IPS-20b (cell line): ENCODE measurements at regions not wholly inside any gene's neighbourhood (a gene's known extent, or its start where the extent isn't known, plus 50 kb on each side); places are given as distances from the start of the nearest gene placed in this dataset.

Experiments
- H3K27ac ChIP-seq: one replicate; pipeline ENCODE4 v1.5.1; 2013; ENCODE audit warnings: low read length
- H3K27me3 ChIP-seq: 2 replicates; pipeline ENCODE4 v1.6.1; 2013; ENCODE audit warnings: mild to moderate bottlenecking, low read length, inconsistent platforms; ENCODE audit not compliant: insufficient read depth
- H3K36me3 ChIP-seq: 2 replicates; pipeline ENCODE4 v1.6.1; 2013; ENCODE audit warnings: low read depth, mild to moderate bottlenecking, inconsistent platforms, low read length, moderate library complexity; ENCODE audit not compliant: insufficient read depth
- H3K4me1 ChIP-seq: 2 replicates; pipeline ENCODE4 v1.6.1; 2013; ENCODE audit warnings: mild to moderate bottlenecking, control low read depth, inconsistent platforms, low read length, moderate library complexity; ENCODE audit not compliant: insufficient read depth
- H3K4me3 ChIP-seq: 2 replicates; pipeline ENCODE4 v1.5.1; 2013; ENCODE audit warnings: mild to moderate bottlenecking, low read length, inconsistent platforms
- H3K9ac ChIP-seq: 2 replicates; pipeline ENCODE4 v1.6.1; 2013; ENCODE audit warnings: low read depth, mild to moderate bottlenecking, inconsistent platforms, low read length, moderate library complexity
- H3K9me3 ChIP-seq: 2 replicates; pipeline ENCODE4 v1.6.1; 2013; ENCODE audit warnings: mild to moderate bottlenecking, low read depth, low read length, inconsistent platforms; ENCODE audit not compliant: insufficient read depth

GRCh38 chr10:131475803-131476202 is 164.3 kb upstream of the TCERG1L start:
- Histone ChIP-seq H3K27ac (no peak overlapping the region), H3K9ac (no peak overlapping the region), H3K4me1 (no peaks in the 10 kb centered on the region), H3K36me3 (no peaks in the 10 kb centered on the region), H3K4me3 (no peak overlapping the region), H3K27me3 (no peaks in the 10 kb centered on the region), H3K9me3 (no peaks in the 10 kb centered on the region)

- Histone ChIP-seq H3K27me3 (no peaks in the 10 kb centered on the region), H3K4me3 (no peak overlapping the region), H3K27ac (no peak overlapping the region), H3K9me3 (no peaks in the 10 kb centered on the region), H3K9ac (no peak overlapping the region), H3K4me1 (no peaks in the 10 kb centered on the region), H3K36me3 (no peaks in the 10 kb centered on the region)
Observed at GRCh38 chr10:131477457-131478121, 166.1 kb upstream of the TCERG1L start.

- Histone ChIP-seq H3K4me1 (no peaks in the 10 kb centered on the region), H3K36me3 (no peaks in the 10 kb centered on the region), H3K9me3 (no peaks in the 10 kb centered on the region), H3K9ac (no peak overlapping the region), H3K27ac (no peak overlapping the region), H3K4me3 (no peak overlapping the region), H3K27me3 (no peaks in the 10 kb centered on the region)
Observed at GRCh38 chr10:131478377-131478989, 167.0 kb upstream of the TCERG1L start.

GRCh38 chr10:131480066-131480465 is 168.5 kb upstream of the TCERG1L start:
- H3K9me3 ChIP-seq: no peaks in the 10 kb centered on the region

GRCh38 chr10:131480861-131481260 is 169.3 kb upstream of the TCERG1L start:
- Histone ChIP-seq H3K9ac (no peak overlapping the region), H3K27ac (no peak overlapping the region), H3K4me3 (no peak overlapping the region), H3K9me3 (no peaks in the 10 kb centered on the region), H3K27me3 (no peaks in the 10 kb centered on the region), H3K36me3 (no peaks in the 10 kb centered on the region), H3K4me1 (no peaks in the 10 kb centered on the region)

More at GRCh38 chr10:131480066-131480465, 168.5 kb upstream of the TCERG1L start:
- Histone ChIP-seq H3K27me3 (no peaks in the 10 kb centered on the region), H3K36me3 (no peaks in the 10 kb centered on the region), H3K4me1 (no peaks in the 10 kb centered on the region), H3K4me3 (no peak overlapping the region), H3K27ac (no peak overlapping the region), H3K9ac (no peak overlapping the region)

- Histone ChIP-seq H3K9me3 (no peaks in the 10 kb centered on the region), H3K4me3 (no peak overlapping the region), H3K27ac (no peak overlapping the region), H3K36me3 (no peaks in the 10 kb centered on the region), H3K9ac (no peak overlapping the region), H3K4me1 (no peaks in the 10 kb centered on the region), H3K27me3 (no peaks in the 10 kb centered on the region)
Observed at GRCh38 chr10:131485732-131486131, 174.2 kb upstream of the TCERG1L start.

GRCh38 chr10:131487822-131488221 is 176.3 kb upstream of the TCERG1L start:
- Histone ChIP-seq H3K36me3 (no peaks in the 10 kb centered on the region), H3K4me3 (no peak overlapping the region), H3K9ac (no peak overlapping the region), H3K27me3 (no peaks in the 10 kb centered on the region), H3K27ac (no peak overlapping the region), H3K4me1 (no peaks in the 10 kb centered on the region), H3K9me3 (no peaks in the 10 kb centered on the region)

GRCh38 chr10:131490991-131491594 is 179.6 kb upstream of the TCERG1L start:
- Histone ChIP-seq H3K4me1 (no peaks in the 10 kb centered on the region), H3K27ac (no peak overlapping the region), H3K36me3 (no peaks in the 10 kb centered on the region), H3K27me3 (no peaks in the 10 kb centered on the region), H3K9ac (no peak overlapping the region), H3K4me3 (no peak overlapping the region), H3K9me3 (no peaks in the 10 kb centered on the region)

- Histone ChIP-seq H3K27ac (no peak overlapping the region), H3K4me1 (no peaks in the 10 kb centered on the region), H3K36me3 (no peaks in the 10 kb centered on the region), H3K9ac (no peak overlapping the region), H3K4me3 (no peak overlapping the region), H3K9me3 (no peaks in the 10 kb centered on the region), H3K27me3 (no peaks in the 10 kb centered on the region)
Observed at GRCh38 chr10:131492211-131492857, 180.8 kb upstream of the TCERG1L start.

- Histone ChIP-seq H3K9ac (no peak overlapping the region), H3K4me3 (no peak overlapping the region), H3K4me1 (no peaks in the 10 kb centered on the region), H3K27me3 (no peaks in the 10 kb centered on the region), H3K9me3 (no peaks in the 10 kb centered on the region), H3K27ac (no peak overlapping the region), H3K36me3 (no peaks in the 10 kb centered on the region)
Observed at GRCh38 chr10:131493432-131493831, 181.9 kb upstream of the TCERG1L start.

- Histone ChIP-seq H3K4me3 (no peak overlapping the region), H3K4me1 (no peaks in the 10 kb centered on the region), H3K27ac (no peak overlapping the region), H3K9ac (no peak overlapping the region), H3K9me3 (no peaks in the 10 kb centered on the region), H3K36me3 (no peaks in the 10 kb centered on the region), H3K27me3 (no peaks in the 10 kb centered on the region)
Observed at GRCh38 chr10:131494451-131494850, 182.9 kb upstream of the TCERG1L start.

- Histone ChIP-seq H3K4me1 (no peaks in the 10 kb centered on the region), H3K27me3 (no peaks in the 10 kb centered on the region), H3K27ac (no peak overlapping the region), H3K9me3 (no peaks in the 10 kb centered on the region), H3K36me3 (no peaks in the 10 kb centered on the region), H3K4me3 (no peak overlapping the region), H3K9ac (no peak overlapping the region)
Observed at GRCh38 chr10:131495224-131495623, 183.7 kb upstream of the TCERG1L start.
